GM12873 (cell line): ENCODE measurements at regions not wholly inside any gene's neighbourhood (a gene's known extent, or its start where the extent isn't known, plus 50 kb on each side); places are given as distances from the start of the nearest gene placed in this dataset.

Experiments used
- CTCF ChIP-seq: IDR thresholded peaks from 2 replicates; pipeline ENCODE4 v1.5.1; 2012; ENCODE audit warnings: low read depth, mild to moderate bottlenecking, moderate library complexity, low read length, control low read depth; ENCODE audit not compliant: insufficient read depth; ENCODE audit errors: missing control alignments

- no peak for TF ChIP-seq CTCF
Measured at GRCh38 chr6:74319292-74319691, 623.3 kb downstream of the CD109 start.

GRCh38 chr6:74318738-74319137 is 622.7 kb downstream of the CD109 start:
- no peak for TF ChIP-seq CTCF

- no peak for TF ChIP-seq CTCF
Measured at GRCh38 chr6:74312081-74312480, 616.1 kb downstream of the CD109 start.

GRCh38 chr6:74311431-74311830 is 615.4 kb downstream of the CD109 start:
- no peak for TF ChIP-seq CTCF

- TF ChIP-seq CTCF = no peak
Measured at GRCh38 chr6:74289884-74290283, 593.9 kb downstream of the CD109 start.

- TF ChIP-seq CTCF = no peak
Measured at GRCh38 chr6:74287932-74288331, 591.9 kb downstream of the CD109 start.

- no peak for TF ChIP-seq CTCF
Measured at GRCh38 chr6:74287441-74287840, 591.4 kb downstream of the CD109 start.

GRCh38 chr6:74284284-74284683 is 588.3 kb downstream of the CD109 start:
- no peak for TF ChIP-seq CTCF
